ENCODE measurements at regions not wholly inside any gene's neighbourhood (a gene's known extent, or its start where the extent isn't known, plus 50 kb on each side); places are given as distances from the start of the nearest gene placed in this dataset.

GRCh38 chr7:46153583-46153950, 232.5 kb upstream of the IGFBP3 start:
- H4K20me1 ChIP-seq (replicated peaks in 1 of 2; ENCODE audit: control insufficient read depth in 1 of 2, insufficient read depth in 2 of 2, low read length in 2 of 2), result no peaks in the 10 kb centered on the region
- H3K79me2 ChIP-seq (ENCODE audit: control insufficient read depth in 1 of 2, insufficient read depth in 2 of 2, low read length in 2 of 2), result no peaks in the 10 kb centered on the region
- H3K4me1 ChIP-seq (replicated peaks in 1 of 4; ENCODE audit: control insufficient read depth in 3 of 4, insufficient read depth in 4 of 4, low read length in 3 of 4), result no peaks in the 10 kb centered on the region
- POLR2A ChIA-PET (ENCODE audit: partially characterized antibody), result no interaction called here
- CTCF ChIA-PET (ENCODE audit: partially characterized antibody), result interaction anchor here (1.5 kb wide), 1 partner anchor 8 kb away, joined by 4 read pairs; no protein-coding TSS in a partner anchor
- H3K56ac ChIP-seq (replicated peaks; ENCODE audit: insufficient read length, low read depth, low read length), result no peak overlapping the region
- no peak overlapping the region for H4K91ac ChIP-seq (replicated peaks; ENCODE audit: insufficient read length, low read length)
- no peak overlapping the region for H2BK15ac ChIP-seq (ENCODE audit: low read length)
- no peak overlapping the region for H3K23ac ChIP-seq (ENCODE audit: insufficient read length)
- H4K8ac ChIP-seq (ENCODE audit: extremely low read depth, insufficient read depth, low read length), result no peak overlapping the region
- no peaks in the 10 kb centered on the region for H3K9me3 ChIP-seq (ENCODE audit: insufficient read depth in 2 of 2, low read depth in 1 of 2, low read length in 1 of 2)
- no peaks in the 10 kb centered on the region; a peak in 1 of 8 replicates for H3K36me3 ChIP-seq (ENCODE audit: control insufficient read depth in 2 of 4, insufficient read depth in 4 of 4, low read length in 3 of 4)
- FAIRE-seq (no peak), DNase-seq (ENCODE audit: low read depth in 1 of 2, low spot score in 2 of 2) (no peak)
- no peak overlapping the region for H3K27ac ChIP-seq (ENCODE audit: low read depth, low read length)
- no peak overlapping the region for H4K5ac ChIP-seq (ENCODE audit: insufficient read length, low read depth, low read length)
- no peak overlapping the region for H3K18ac ChIP-seq (ENCODE audit: extremely low read depth, low read length)
- no peak overlapping the region for H3K4me2 ChIP-seq (ENCODE audit: insufficient read depth in 1 of 2, low read depth in 2 of 2, low read length in 2 of 2)
- 85% methylated on average over 1 of the region's 1 CpG; no CpG with 5 or more reads in 1 of the 2 experiments for WGBS, 2 experiments (ENCODE audit: extremely low coverage in 1 of 2, insufficient coverage in 1 of 2, insufficient read length in 1 of 2, insufficient replicate concordance in 2 of 2, low coverage in 1 of 2, low lambda C conversion rate in 2 of 2, missing lambda C conversion rate in 1 of 2)
- peak overlapping the region; percentile 53 for H2BK12ac ChIP-seq (ENCODE audit: low read depth, low read length)
- H2AK5ac ChIP-seq (ENCODE audit: low read depth, low read length), result no peak overlapping the region
- H3K4me3 ChIP-seq (ENCODE audit: extremely low read depth in 1 of 4, insufficient read depth in 2 of 4, low read depth in 3 of 4, low read length in 4 of 4), result no peak overlapping the region
- H2BK20ac ChIP-seq (ENCODE audit: low read length), result no peak overlapping the region
- no peak overlapping the region for H2BK120ac ChIP-seq (replicated peaks; ENCODE audit: low read depth, low read length)
- no peak overlapping the region for H2BK5ac ChIP-seq (ENCODE audit: low read depth, low read length)
- H3K4ac ChIP-seq (replicated peaks; ENCODE audit: insufficient read length, low read depth, low read length), result peak overlapping the region; percentile 8
- no peaks in the 10 kb centered on the region for H3K27me3 ChIP-seq (replicated peaks in 1 of 4; ENCODE audit: control insufficient read depth in 3 of 4, extremely low read depth in 1 of 4, insufficient read depth in 3 of 4, low read length in 3 of 4)
- no peaks in the 10 kb centered on the region for H3K79me1 ChIP-seq (ENCODE audit: low read depth, low read length)
- 0 out of 2 replicates have a peak overlapping the region, but pooled peaks have one; percentile 20 for H2AFZ ChIP-seq (ENCODE audit: low read length)
- H3K9ac ChIP-seq (replicated peaks in 1 of 4; ENCODE audit: extremely low read depth in 1 of 4, low read depth in 3 of 4, low read length in 3 of 4), result no peak overlapping the region
- no peaks in the 10 kb centered on the region for H3K23me2 ChIP-seq (ENCODE audit: low read depth, low read length)
- no peak overlapping the region for H3K14ac ChIP-seq (ENCODE audit: insufficient read length)
- TF ChIP-seq CBX5 (IDR thresholded peaks at IDR 0.05; ENCODE audit: low read depth, low read length), result no peak
- no peak for TF ChIP-seq HDAC6 (IDR thresholded peaks at IDR 0.05; ENCODE audit: low read depth, low read length)
- TF ChIP-seq, protein P1, sequence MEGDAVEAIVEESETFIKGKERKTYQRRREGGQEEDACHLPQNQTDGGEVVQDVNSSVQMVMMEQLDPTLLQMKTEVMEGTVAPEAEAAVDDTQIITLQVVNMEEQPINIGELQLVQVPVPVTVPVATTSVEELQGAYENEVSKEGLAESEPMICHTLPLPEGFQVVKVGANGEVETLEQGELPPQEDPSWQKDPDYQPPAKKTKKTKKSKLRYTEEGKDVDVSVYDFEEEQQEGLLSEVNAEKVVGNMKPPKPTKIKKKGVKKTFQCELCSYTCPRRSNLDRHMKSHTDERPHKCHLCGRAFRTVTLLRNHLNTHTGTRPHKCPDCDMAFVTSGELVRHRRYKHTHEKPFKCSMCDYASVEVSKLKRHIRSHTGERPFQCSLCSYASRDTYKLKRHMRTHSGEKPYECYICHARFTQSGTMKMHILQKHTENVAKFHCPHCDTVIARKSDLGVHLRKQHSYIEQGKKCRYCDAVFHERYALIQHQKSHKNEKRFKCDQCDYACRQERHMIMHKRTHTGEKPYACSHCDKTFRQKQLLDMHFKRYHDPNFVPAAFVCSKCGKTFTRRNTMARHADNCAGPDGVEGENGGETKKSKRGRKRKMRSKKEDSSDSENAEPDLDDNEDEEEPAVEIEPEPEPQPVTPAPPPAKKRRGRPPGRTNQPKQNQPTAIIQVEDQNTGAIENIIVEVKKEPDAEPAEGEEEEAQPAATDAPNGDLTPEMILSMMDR (IDR thresholded peaks at IDR 0.05; ENCODE audit: control extremely low read depth in 1 of 3, insufficient read depth in 1 of 3, low read depth in 1 of 3, low read length in 3 of 3), result no peak
- TF ChIP-seq KDM1A (IDR thresholded peaks at IDR 0.05; ENCODE audit: borderline replicate concordance, low read length), result no peak
- no peak for TF ChIP-seq JUN (IDR thresholded peaks at IDR 0.05; ENCODE audit: low read depth, low read length)
- no peak for TF ChIP-seq SIRT6 (IDR thresholded peaks at IDR 0.05; ENCODE audit: low read length)

Measured in H1 (cell line).